ENCODE measurements at regions not wholly inside any gene's neighbourhood (a gene's known extent, or its start where the extent isn't known, plus 50 kb on each side); places are given as distances from the start of the nearest gene placed in this dataset.

- H3K4me1 ChIP-seq (ENCODE audit: control insufficient read depth, insufficient read depth, low read length), result no peaks in the 10 kb centered on the region
Measured at GRCh38 chr20:48259456-48259855, 474.2 kb upstream of the SULF2 start.

GRCh38 chr20:48257833-48258232, 472.6 kb upstream of the SULF2 start:
- H3K9me3 ChIP-seq (ENCODE audit: control insufficient read depth, low read length), result peaks cover 19% of the 10 kb centered on the region
- H3K36me3 Mint-ChIP-seq (ENCODE audit: low read depth), result peaks cover 6% of the 10 kb centered on the region
- WGBS, 2 experiments (ENCODE audit: insufficient coverage in 1 of 2, insufficient read length in 1 of 2), result 99 to 100% methylated on average over 1 to 2 of the region's 2 CpGs
- H3K27me3 Mint-ChIP-seq (ENCODE audit: insufficient read depth), result no peaks in the 10 kb centered on the region
- no peak for TF ChIP-seq CTCF (conservative IDR thresholded peaks at IDR 0.05)
- no peak for DNase-seq
- no peaks in the 10 kb centered on the region for H3K27me3 ChIP-seq (ENCODE audit: control insufficient read depth, insufficient read depth, low read length, poor library complexity, severe bottlenecking)
- no peak overlapping the region for H3K27ac ChIP-seq (ENCODE audit: low read depth, low read length)
- H3K27ac Mint-ChIP-seq, result no peak overlapping the region
- H3K4me3 Mint-ChIP-seq, result no peak overlapping the region
- no peak overlapping the region for H3K9ac ChIP-seq (ENCODE audit: extremely low read depth, low read length, poor library complexity, severe bottlenecking)
- peaks cover 9% of the 10 kb centered on the region for H3K4me1 Mint-ChIP-seq
- no peaks in the 10 kb centered on the region for H3K36me3 ChIP-seq (ENCODE audit: control insufficient read depth, insufficient read depth, low read length)
- H3K4me3 ChIP-seq (ENCODE audit: low read length), result no peak overlapping the region
- H3K4me1 ChIP-seq (ENCODE audit: control insufficient read depth, insufficient read depth, low read length), result no peaks in the 10 kb centered on the region
- peaks cover 21% of the 10 kb centered on the region for H3K9me3 Mint-ChIP-seq

More at GRCh38 chr20:48259456-48259855, 474.2 kb upstream of the SULF2 start:
- H3K9me3 ChIP-seq (ENCODE audit: control insufficient read depth, low read length), result peaks cover 19% of the 10 kb centered on the region
- no peak overlapping the region for H3K4me3 ChIP-seq (ENCODE audit: low read length)
- no peak overlapping the region for H3K27ac ChIP-seq (ENCODE audit: low read depth, low read length)
- peak; percentile 47 for DNase-seq
- no peaks in the 10 kb centered on the region for H3K27me3 ChIP-seq (ENCODE audit: control insufficient read depth, insufficient read depth, low read length, poor library complexity, severe bottlenecking)
- WGBS, 2 experiments (ENCODE audit: insufficient coverage in 1 of 2, insufficient read length in 1 of 2), result 91 to 100% methylated on average over 1 to 6 of the region's 6 CpGs
- no peak for TF ChIP-seq CTCF (conservative IDR thresholded peaks at IDR 0.05)
- Mint-ChIP-seq H3K36me3 (ENCODE audit: low read depth) (peaks cover 6% of the 10 kb centered on the region), H3K4me3 (no peak overlapping the region), H3K27ac (no peak overlapping the region), H3K27me3 (ENCODE audit: insufficient read depth) (peaks cover 4% of the 10 kb centered on the region), H3K4me1 (peaks cover 7% of the 10 kb centered on the region), H3K9me3 (peaks cover 21% of the 10 kb centered on the region)
- H3K9ac ChIP-seq (ENCODE audit: extremely low read depth, low read length, poor library complexity, severe bottlenecking), result no peak overlapping the region
- no peaks in the 10 kb centered on the region for H3K36me3 ChIP-seq (ENCODE audit: control insufficient read depth, insufficient read depth, low read length)

GRCh38 chr20:48247961-48248360, 462.7 kb upstream of the SULF2 start:
- no peak overlapping the region for H3K4me3 ChIP-seq (ENCODE audit: low read length)
- Mint-ChIP-seq H3K27ac (no peak overlapping the region), H3K27me3 (ENCODE audit: insufficient read depth) (no peaks in the 10 kb centered on the region), H3K9me3 (peaks cover 13% of the 10 kb centered on the region), H3K4me3 (no peak overlapping the region), H3K4me1 (peaks cover 26% of the 10 kb centered on the region), H3K36me3 (ENCODE audit: low read depth) (no peaks in the 10 kb centered on the region)
- H3K9me3 ChIP-seq (ENCODE audit: control insufficient read depth, low read length), result peaks cover 11% of the 10 kb centered on the region
- no peak overlapping the region for H3K27ac ChIP-seq (ENCODE audit: low read depth, low read length)
- peaks cover 4% of the 10 kb centered on the region for H3K4me1 ChIP-seq (ENCODE audit: control insufficient read depth, insufficient read depth, low read length)
- TF ChIP-seq CTCF (conservative IDR thresholded peaks at IDR 0.05), result no peak
- no peak for DNase-seq
- H3K36me3 ChIP-seq (ENCODE audit: control insufficient read depth, insufficient read depth, low read length), result no peaks in the 10 kb centered on the region
- no peak overlapping the region for H3K9ac ChIP-seq (ENCODE audit: extremely low read depth, low read length, poor library complexity, severe bottlenecking)
- WGBS, 2 experiments (ENCODE audit: insufficient coverage in 1 of 2, insufficient read length in 1 of 2), result 94 to 96% methylated on average over 4 to 8 of the region's 8 CpGs
- no peaks in the 10 kb centered on the region for H3K27me3 ChIP-seq (ENCODE audit: control insufficient read depth, insufficient read depth, low read length, poor library complexity, severe bottlenecking)
